Muscle layer of duodenum (tissue), 2 donors: ENCODE measurements at regions not wholly inside any gene's neighbourhood (a gene's known extent, or its start where the extent isn't known, plus 50 kb on each side); places are given as distances from the start of the nearest gene placed in this dataset.

Experiments used
- H3K27ac ChIP-seq: one replicate; pipeline ENCODE4 v1.7.0; 2013; ENCODE audit warnings: mild to moderate bottlenecking, low read length
- H3K27me3 ChIP-seq: one replicate; pipeline ENCODE4 v1.7.0; 2013; ENCODE audit warnings: low read depth, mild to moderate bottlenecking, control low read depth, low read length
- H3K36me3 ChIP-seq, 2 donors: one replicate each; pipeline ENCODE4 v1.7.0; 2013; ENCODE audit warnings: low read length in 2 of 2, control low read depth in 1 of 2, mild to moderate bottlenecking in 1 of 2; ENCODE audit not compliant: insufficient read depth in 2 of 2, control insufficient read depth in 1 of 2
- H3K4me1 ChIP-seq, 2 donors: one replicate each; pipeline ENCODE4 v1.7.0; 2013; ENCODE audit warnings: low read length in 2 of 2, mild to moderate bottlenecking in 2 of 2, control low read depth in 1 of 2, moderate library complexity in 1 of 2; ENCODE audit not compliant: insufficient read depth in 2 of 2, control insufficient read depth in 1 of 2
- H3K4me3 ChIP-seq, 2 donors: one replicate each; pipeline ENCODE4 v1.7.0; 2013; ENCODE audit warnings: low read length in 2 of 2, low read depth in 1 of 2, mild to moderate bottlenecking in 1 of 2
- H3K9me3 ChIP-seq, 2 donors: one replicate each; pipeline ENCODE4 v1.7.0; 2013; ENCODE audit warnings: low read length in 2 of 2, control low read depth in 1 of 2, mild to moderate bottlenecking in 1 of 2; ENCODE audit not compliant: control insufficient read depth in 1 of 2
- donor health status: healthy.

DNA sequence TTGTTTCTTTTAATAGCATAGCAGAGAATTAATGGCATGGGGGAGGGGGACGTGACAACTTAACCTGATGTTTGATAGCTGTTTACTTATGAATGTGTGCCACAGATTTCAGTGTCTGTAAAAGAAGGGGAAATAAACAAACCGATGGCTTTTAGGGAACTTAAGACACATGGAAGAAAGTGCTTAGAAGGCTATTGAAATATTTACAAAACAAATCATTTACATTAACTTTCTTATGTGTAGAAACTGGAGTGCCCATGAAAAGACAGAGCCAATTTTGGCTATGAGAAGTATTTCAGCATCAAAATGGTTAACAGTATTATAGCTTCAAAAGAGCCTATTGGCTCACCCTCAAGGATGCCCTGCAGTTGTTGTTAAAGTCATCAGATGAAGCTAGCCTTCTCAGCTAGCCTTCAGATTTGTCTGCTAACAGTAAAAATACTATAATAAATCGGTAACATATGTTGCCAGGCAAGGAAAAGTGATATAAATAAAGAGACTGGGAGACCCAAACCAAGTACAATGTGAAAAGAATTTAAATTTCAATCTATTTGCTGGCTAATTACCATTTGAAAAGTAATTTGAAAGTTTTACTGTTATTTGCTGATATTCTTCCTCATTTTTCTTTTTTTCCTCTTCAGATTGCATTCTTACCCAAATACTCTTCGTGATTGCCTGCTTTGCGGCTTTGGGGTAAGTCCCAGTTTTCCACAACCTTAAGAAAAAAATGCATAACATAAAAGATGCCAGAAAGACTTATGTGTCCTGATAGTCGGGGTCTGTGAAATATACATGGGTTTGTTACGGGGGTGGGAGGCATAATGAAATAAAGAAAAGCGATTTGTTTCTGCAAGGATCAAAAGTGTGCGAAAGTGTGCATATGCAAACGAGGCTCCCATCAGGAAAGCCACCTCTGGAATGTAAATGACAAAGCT, 256.4 kb downstream of the MEIS1 start:
- Histone ChIP-seq H3K4me1 (no peaks in the 10 kb centered on the region), H3K36me3 (no peaks in the 10 kb centered on the region), H3K4me3 (peak overlapping the region; percentile 57 to 58), H3K27me3 (no peaks in the 10 kb centered on the region), H3K27ac (peak overlapping the region; percentile 78), H3K9me3 (no peaks in the 10 kb centered on the region)

DNA sequence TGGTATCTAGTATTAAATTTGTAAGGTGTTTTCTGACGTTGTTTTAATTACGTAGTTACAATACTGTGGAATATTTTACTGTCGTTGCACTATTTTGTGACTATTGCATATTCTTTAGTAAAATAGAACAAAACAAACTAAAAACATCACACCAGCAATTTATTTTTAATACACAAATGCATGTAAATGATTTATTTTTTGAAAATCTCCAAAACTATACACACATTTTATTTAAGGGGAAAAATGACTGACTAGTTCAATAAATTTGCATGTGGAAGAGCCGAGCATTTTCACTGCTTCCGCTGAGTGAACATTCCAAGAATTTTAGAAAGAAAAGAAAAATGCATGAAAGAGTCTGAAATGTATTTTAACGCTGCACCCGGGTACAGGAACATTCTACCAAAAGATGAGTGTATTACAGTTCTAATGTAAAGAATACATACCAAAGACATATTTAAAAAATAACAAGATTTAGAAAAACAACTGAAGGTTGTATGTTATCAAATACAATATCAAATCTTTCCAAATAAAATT, 257.7 kb downstream of the MEIS1 start:
- peaks cover 0 to 3% of the 10 kb centered on the region in 2 donors for H3K4me1 ChIP-seq
- no peaks in the 10 kb centered on the region for H3K27me3 ChIP-seq
- H3K27ac ChIP-seq: peak overlapping the region; percentile 78
- H3K36me3 ChIP-seq: no peaks in the 10 kb centered on the region
- H3K9me3 ChIP-seq: no peaks in the 10 kb centered on the region
- H3K4me3 ChIP-seq: peak overlapping the region; percentile 57 to 58

DNA sequence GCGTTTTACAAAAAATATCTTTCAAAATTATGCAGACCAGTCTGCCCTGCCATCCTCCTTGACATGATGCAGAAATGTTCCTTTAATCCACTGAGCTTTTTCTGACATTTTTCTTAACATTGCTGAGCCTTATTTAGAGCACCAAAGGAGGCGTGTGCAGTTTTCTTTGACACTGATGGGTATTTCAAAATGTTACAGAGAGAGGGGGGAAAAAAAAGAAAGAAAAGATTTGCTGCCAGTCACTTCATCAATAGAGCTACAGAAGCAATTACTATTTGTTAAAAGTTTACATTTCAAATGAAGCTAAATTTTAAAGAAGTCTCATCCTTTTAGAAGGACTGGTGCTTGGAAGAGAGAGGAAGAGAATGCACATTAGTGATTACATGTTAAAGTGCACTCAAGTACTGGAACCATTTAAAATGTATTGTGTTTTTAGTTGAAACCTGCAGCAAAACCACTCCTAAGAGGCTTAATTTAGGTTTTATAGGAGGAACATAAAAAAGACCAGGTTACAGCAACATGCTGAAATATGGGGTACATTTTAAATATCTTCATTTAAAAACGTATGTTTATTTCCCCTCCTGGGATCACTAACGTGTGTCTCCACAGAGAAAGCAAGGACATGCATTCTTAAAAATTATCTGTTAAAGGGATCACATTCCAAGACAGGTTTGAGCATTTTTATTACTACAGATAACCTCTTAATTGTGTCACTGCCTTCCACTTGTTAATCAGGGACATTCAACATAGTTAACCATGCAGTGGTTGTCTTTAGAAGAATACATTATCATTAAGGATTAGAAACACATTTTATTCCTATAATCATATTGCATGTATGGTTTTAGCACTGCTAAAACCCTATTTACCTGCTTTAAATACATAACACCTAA, 258.4 kb downstream of the MEIS1 start:
- Histone ChIP-seq H3K27me3 (no peaks in the 10 kb centered on the region), H3K27ac (peak overlapping the region; percentile 78), H3K9me3 (no peaks in the 10 kb centered on the region), H3K4me3 (peak overlapping the region; percentile 57 to 58), H3K4me1 (peaks cover 0 to 3% of the 10 kb centered on the region in 2 donors), H3K36me3 (no peaks in the 10 kb centered on the region)

DNA sequence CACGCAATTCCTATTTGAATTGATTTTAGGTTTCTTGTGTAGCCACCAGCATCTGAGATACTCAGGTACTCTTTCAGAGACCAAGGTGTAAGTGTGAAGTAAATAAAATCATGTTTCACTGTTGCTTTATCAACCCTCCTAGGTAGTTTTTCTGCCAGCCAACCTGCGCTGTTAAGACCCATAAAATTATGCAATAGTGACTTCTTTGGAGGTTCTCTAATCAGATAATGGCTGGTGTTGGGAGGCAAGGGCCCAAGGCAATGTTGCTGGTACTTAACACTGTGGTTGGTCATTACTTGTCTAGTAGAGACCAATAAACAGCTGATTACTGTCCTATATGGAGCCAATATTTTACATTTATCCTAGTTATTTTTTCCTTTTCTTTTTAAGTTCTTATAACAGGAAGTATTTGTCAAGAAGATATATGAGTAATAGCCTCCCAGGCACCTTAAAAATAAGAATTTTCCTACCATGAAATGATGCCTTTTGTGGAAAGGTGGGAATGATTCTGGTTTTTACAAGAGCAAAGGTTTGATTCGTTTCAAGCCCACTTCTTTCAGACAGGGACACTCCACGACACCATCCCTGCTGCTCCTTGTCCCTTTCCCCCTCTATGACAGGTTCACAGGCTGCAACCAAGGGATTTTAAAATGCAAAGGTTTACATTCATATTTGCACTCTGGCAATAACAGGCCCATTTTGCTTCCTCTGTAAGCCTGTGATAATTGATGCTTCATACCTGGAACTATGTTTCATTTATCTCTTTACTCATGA, 259.3 kb downstream of the MEIS1 start:
- peak overlapping the region; percentile 78 for H3K27ac ChIP-seq
- no peaks in the 10 kb centered on the region for H3K9me3 ChIP-seq
- H3K36me3 ChIP-seq: no peaks in the 10 kb centered on the region
- H3K4me3 ChIP-seq: peak overlapping the region in 1 of 2 donors; percentile 3
- no peaks in the 10 kb centered on the region for H3K27me3 ChIP-seq
- H3K4me1 ChIP-seq: peaks cover 0 to 3% of the 10 kb centered on the region in 2 donors

DNA sequence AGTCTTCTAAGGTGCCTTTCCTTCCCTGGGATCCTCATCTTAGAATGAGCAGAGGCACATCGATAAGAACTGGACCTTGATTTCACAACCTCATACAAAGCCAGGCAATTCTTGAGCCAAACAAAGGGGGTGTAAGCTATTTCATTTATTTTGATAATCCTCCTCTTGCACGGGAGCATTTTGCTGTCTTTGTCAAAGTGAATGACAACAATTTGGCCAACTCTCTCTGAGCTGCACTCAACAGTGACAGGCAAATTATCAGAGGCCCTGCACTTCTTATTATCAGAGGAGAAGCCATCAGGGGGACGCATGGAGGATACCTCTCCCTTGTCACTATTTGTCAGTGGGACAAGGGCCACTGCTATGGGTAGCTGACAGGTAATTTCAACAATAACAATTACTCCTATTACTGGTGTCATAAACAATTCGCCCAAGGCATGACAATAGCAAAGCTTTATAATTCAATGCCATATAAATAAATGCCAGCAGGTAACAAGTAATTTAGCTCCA, 260.4 kb downstream of the MEIS1 start:
- no peaks in the 10 kb centered on the region for H3K9me3 ChIP-seq
- peak overlapping the region; percentile 78 for H3K27ac ChIP-seq
- no peak overlapping the region for H3K4me3 ChIP-seq
- no peaks in the 10 kb centered on the region for H3K27me3 ChIP-seq
- peaks cover 0 to 10% of the 10 kb centered on the region in 2 donors for H3K4me1 ChIP-seq
- no peaks in the 10 kb centered on the region for H3K36me3 ChIP-seq

DNA sequence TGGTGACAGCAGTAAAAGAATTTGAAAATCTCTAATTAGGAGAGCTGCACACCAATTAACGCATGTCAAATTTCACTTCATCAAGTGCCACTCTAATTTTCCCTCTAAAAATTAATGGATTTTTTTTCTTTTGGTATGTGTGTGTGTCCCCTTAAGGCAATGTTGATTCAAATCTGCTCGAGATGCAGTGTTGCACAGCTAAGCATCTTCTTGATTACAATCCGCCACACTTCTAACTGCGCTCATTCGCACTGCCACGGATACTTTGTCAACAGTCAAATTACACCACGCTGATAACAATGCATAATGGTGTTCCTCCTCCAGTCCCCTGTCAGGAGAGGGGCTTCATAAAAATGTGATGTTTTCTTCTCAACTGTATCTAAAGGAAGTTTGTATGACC, 261.4 kb downstream of the MEIS1 start:
- Histone ChIP-seq H3K27me3 (no peaks in the 10 kb centered on the region), H3K27ac (peak overlapping the region; percentile 78), H3K4me3 (no peak overlapping the region), H3K9me3 (no peaks in the 10 kb centered on the region), H3K4me1 (peaks cover 0 to 10% of the 10 kb centered on the region in 2 donors), H3K36me3 (no peaks in the 10 kb centered on the region)

DNA sequence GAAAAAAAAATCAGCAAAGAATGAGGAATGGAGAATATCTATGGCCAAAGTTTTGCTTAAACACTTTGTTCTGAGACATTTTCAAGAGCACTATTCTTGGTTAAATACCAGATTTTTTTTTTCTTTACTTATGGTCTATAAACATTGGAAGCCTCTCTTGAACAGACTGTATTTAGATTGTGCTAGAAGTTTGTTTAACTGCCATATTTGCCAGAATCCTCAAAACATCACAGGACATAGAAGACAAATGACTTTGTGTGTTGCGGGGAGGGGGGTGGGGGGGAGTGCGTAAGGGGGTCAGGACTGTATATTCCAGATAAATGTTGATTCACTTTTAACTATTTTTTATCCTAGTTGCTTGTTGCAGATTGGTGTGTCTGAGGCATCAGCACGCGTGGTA, 262.0 kb downstream of the MEIS1 start:
- H3K4me1 ChIP-seq: peaks cover 0 to 10% of the 10 kb centered on the region in 2 donors
- no peaks in the 10 kb centered on the region for H3K9me3 ChIP-seq
- no peaks in the 10 kb centered on the region for H3K27me3 ChIP-seq
- no peak overlapping the region for H3K4me3 ChIP-seq
- peak overlapping the region; percentile 78 for H3K27ac ChIP-seq
- H3K36me3 ChIP-seq: no peaks in the 10 kb centered on the region

DNA sequence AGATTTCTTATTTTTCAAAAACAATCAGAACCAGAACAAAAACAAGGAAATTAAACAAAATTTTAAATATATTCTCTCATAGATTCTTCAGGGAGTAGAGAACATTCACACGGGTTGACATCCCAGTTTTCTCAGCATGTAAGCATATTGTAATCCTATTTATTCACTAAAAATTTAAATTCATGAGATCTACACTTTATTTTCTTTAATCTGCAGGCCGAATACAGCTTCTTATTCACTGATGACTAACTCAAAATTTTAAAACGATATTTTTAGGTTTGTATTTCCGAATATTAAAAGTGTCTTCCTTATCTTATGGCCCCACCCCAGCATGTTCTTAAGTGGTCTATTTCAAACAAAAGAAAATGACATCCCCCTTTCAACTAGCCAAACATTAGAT, 262.4 kb downstream of the MEIS1 start:
- Histone ChIP-seq H3K9me3 (no peaks in the 10 kb centered on the region), H3K27me3 (no peaks in the 10 kb centered on the region), H3K4me1 (peaks cover 0 to 13% of the 10 kb centered on the region in 2 donors), H3K4me3 (no peak overlapping the region), H3K27ac (peak overlapping the region; percentile 78), H3K36me3 (no peaks in the 10 kb centered on the region)

DNA sequence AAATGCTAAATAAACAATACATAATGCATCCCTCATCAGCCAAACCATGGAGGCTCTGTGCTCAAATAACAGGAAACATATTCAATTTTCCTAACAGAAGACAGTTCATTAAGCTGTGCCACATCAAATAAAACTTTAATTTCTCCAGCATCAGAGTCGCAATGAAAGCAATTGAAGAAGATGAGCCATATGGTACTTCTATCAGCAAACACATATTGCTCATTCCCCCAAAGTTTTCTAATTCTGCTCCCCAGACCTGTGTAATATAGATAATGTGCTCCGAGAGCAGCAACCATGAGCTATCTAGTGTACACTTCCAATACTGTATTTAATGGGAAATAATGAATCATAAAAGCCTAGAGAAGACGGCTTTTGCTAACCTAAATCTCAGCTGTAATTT, 263.2 kb downstream of the MEIS1 start:
- peaks cover 0 to 14% of the 10 kb centered on the region in 2 donors for H3K4me1 ChIP-seq
- peak overlapping the region; percentile 78 for H3K27ac ChIP-seq
- no peaks in the 10 kb centered on the region for H3K27me3 ChIP-seq
- no peaks in the 10 kb centered on the region for H3K36me3 ChIP-seq
- H3K4me3 ChIP-seq: no peak overlapping the region
- H3K9me3 ChIP-seq: no peaks in the 10 kb centered on the region

DNA sequence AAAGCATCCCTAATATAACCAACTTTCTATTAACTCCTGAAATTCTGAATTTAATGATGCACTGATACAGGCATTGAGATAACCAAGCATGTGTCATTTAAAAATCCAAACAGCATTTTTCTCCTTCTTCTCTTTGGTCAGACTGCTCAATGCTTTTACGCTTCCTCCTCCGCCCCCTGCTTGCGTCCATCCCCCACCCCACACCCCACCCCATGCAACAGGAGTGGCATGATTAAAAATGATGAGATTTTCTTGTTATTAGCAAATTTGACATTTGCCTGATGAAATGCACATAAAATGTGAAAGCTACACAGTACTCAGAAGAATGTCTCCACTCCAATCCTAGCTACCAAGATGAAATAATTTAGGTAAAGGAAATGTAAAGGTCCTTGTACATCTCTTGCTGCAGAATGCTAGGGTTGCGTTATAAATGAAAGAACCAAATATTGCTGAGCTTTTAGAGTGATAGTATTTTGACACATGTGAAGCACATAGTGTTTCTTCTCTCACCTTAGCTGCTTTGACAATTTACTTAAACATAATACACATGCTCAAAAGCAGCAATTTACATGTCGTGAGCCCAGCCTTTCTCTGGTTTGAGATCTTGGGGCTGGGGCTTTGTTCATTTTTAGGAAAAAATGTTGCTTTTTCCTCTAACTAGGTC, 263.8 kb downstream of the MEIS1 start:
- Histone ChIP-seq H3K9me3 (no peaks in the 10 kb centered on the region), H3K27me3 (no peaks in the 10 kb centered on the region), H3K4me3 (no peak overlapping the region), H3K27ac (peak overlapping the region; percentile 78), H3K36me3 (no peaks in the 10 kb centered on the region), H3K4me1 (peaks cover 0 to 14% of the 10 kb centered on the region in 2 donors)
